ENCODE measurements at regions not wholly inside any gene's neighbourhood (a gene's known extent, or its start where the extent isn't known, plus 50 kb on each side); places are given as distances from the start of the nearest gene placed in this dataset.
"Not testable (repeated sequence)": the region's sequence is repeated elsewhere in the genome, so short reads cannot be mapped to it uniquely, and the experiment has no call there.

DNA sequence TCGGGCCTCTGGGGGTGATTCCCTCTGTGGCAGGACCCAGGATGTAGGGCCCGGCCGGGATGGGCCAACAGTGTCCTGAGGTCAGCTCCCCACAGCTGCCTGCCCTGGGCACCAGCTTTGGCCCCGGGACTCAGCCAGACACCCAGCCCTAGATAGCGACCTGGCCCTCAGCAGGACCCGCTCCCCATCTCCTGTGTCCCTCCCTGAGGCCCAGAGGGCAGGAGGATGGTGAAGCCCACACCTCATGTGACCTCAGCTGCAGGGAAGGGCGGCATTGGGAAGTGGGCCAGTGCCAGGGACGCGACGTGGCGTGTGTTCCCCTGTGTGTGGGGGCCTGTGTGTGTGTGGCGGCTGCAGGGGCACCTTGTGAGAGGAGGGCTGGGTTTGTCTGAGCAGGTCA lies 115.6 kb downstream of the TMEM121 start:
- not testable (repeated sequence) for H3K27ac ChIP-seq (ENCODE audit: low read depth, low read length); H3K79me1 ChIP-seq (ENCODE audit: low read length); H3K14ac ChIP-seq (ENCODE audit: low read length); H3K4me2 ChIP-seq (ENCODE audit: low read length); H3K79me2 ChIP-seq (ENCODE audit: control insufficient read depth, insufficient read depth, low read length, poor library complexity); H2BK12ac ChIP-seq (ENCODE audit: low read length); H4K91ac ChIP-seq (ENCODE audit: low read depth, low read length); H3K4me3 ChIP-seq (ENCODE audit: low read depth, low read length); H3K23ac ChIP-seq (ENCODE audit: low read length); H3K27me3 ChIP-seq (ENCODE audit: insufficient read depth, low read length); H4K8ac ChIP-seq (ENCODE audit: low read depth, low read length); H4K12ac ChIP-seq (ENCODE audit: low read depth, low read length); H2BK5ac ChIP-seq (ENCODE audit: low read depth, low read length, poor library complexity); H3K18ac ChIP-seq (ENCODE audit: low read length); DNase-seq; H3K4me1 ChIP-seq (ENCODE audit: control insufficient read depth in 1 of 2, insufficient read depth in 2 of 2, low read length in 2 of 2); H2AFZ ChIP-seq (ENCODE audit: insufficient read depth, low read length, poor library complexity); H2BK120ac ChIP-seq (ENCODE audit: insufficient read depth, low read length, poor library complexity); H2AK5ac ChIP-seq (ENCODE audit: low read length); H3K36me3 ChIP-seq (ENCODE audit: control insufficient read depth in 1 of 2, insufficient read depth in 2 of 2, low read length in 2 of 2); H3K9ac ChIP-seq (ENCODE audit: low read length); H3K4ac ChIP-seq (ENCODE audit: low read depth, low read length)
- H3K9me3 ChIP-seq (ENCODE audit: insufficient read depth, low read depth, low read length): peaks cover 42% of the 10 kb centered on the region
- WGBS (ENCODE audit: extremely low coverage, insufficient coverage, insufficient read length): no CpG with 5 or more reads among the region's 12 CpGs

DNA sequence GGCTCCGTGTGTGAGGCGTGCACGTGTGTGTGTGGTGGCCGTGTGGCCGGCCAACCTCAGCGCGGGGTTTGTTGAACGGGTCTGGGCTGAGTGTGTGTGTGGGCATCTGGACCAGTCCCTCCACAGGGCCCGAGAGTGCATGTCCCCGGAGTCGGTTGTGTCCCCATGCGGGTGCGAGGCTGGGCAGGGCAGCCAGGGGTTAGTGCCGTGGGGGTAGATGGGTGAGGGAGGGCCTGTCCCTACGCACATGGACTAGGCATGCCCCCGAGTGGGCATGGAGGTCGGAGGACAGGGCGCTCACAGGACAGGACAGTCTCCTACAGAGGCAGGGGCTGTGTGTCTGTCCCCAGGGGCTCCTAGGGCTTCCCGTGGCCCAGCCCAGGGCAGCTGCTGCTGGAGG lies 116.1 kb downstream of the TMEM121 start:
- H3K79me2 ChIP-seq (ENCODE audit: control insufficient read depth, insufficient read depth, low read length, poor library complexity); H3K23ac ChIP-seq (ENCODE audit: low read length); H3K4me3 ChIP-seq (ENCODE audit: low read depth, low read length); H3K4me2 ChIP-seq (ENCODE audit: low read length); DNase-seq; H2BK12ac ChIP-seq (ENCODE audit: low read length); H2AK5ac ChIP-seq (ENCODE audit: low read length); H3K36me3 ChIP-seq (ENCODE audit: control insufficient read depth in 1 of 2, insufficient read depth in 2 of 2, low read length in 2 of 2); H4K8ac ChIP-seq (ENCODE audit: low read depth, low read length); H3K27me3 ChIP-seq (ENCODE audit: insufficient read depth, low read length); H3K4me1 ChIP-seq (ENCODE audit: control insufficient read depth in 1 of 2, insufficient read depth in 2 of 2, low read length in 2 of 2); H4K91ac ChIP-seq (ENCODE audit: low read depth, low read length); H2BK5ac ChIP-seq (ENCODE audit: low read depth, low read length, poor library complexity); H2BK120ac ChIP-seq (ENCODE audit: insufficient read depth, low read length, poor library complexity); H3K27ac ChIP-seq (ENCODE audit: low read depth, low read length); H3K9ac ChIP-seq (ENCODE audit: low read length); H3K79me1 ChIP-seq (ENCODE audit: low read length); H3K18ac ChIP-seq (ENCODE audit: low read length); H2AFZ ChIP-seq (ENCODE audit: insufficient read depth, low read length, poor library complexity); H3K14ac ChIP-seq (ENCODE audit: low read length); H3K4ac ChIP-seq (ENCODE audit: low read depth, low read length); H4K12ac ChIP-seq (ENCODE audit: low read depth, low read length): not testable (repeated sequence)
- WGBS (ENCODE audit: extremely low coverage, insufficient coverage, insufficient read length): no CpG with 5 or more reads among the region's 19 CpGs
- H3K9me3 ChIP-seq (ENCODE audit: insufficient read depth, low read depth, low read length): peaks cover 44% of the 10 kb centered on the region

DNA sequence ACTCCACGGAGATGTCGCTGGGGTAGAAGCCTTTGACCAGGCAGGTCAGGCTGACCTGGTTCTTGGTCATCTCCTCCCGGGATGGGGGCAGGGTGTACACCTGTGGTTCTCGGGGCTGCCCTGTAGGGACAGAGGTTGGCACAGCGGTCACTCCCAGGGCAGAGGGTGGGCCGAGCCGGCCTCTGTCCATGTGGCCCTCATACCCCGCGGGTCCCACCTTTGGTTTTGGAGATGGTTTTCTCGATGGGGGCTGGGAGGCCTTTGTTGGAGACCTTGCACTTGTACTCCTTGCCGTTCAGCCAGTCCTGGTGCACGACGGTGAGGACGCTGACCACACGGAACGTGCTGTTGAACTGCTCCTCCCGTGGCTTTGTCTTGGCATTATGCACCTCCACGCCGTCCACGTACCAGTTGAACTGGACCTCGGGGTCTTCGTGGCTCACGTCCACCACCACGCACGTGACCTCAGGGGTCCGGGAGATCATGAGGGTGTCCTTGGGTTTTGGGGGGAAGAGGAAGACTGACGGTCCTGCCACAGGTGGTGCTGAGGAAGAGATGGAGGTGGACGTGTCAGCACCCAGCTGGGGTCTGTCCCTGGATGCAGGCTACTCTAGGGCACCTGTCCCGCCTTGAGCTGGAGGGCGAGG lies 117.1 kb downstream of the TMEM121 start:
- not testable (repeated sequence) for H3K4me3 ChIP-seq (ENCODE audit: low read depth, low read length); H3K27ac ChIP-seq (ENCODE audit: low read depth, low read length); H2BK5ac ChIP-seq (ENCODE audit: low read depth, low read length, poor library complexity); H2AK5ac ChIP-seq (ENCODE audit: low read length); H3K23ac ChIP-seq (ENCODE audit: low read length); H2BK120ac ChIP-seq (ENCODE audit: insufficient read depth, low read length, poor library complexity); H2AFZ ChIP-seq (ENCODE audit: insufficient read depth, low read length, poor library complexity); H2BK12ac ChIP-seq (ENCODE audit: low read length); H3K4me2 ChIP-seq (ENCODE audit: low read length); H4K12ac ChIP-seq (ENCODE audit: low read depth, low read length); H3K4me1 ChIP-seq (ENCODE audit: control insufficient read depth in 1 of 2, insufficient read depth in 2 of 2, low read length in 2 of 2); H3K36me3 ChIP-seq (ENCODE audit: control insufficient read depth in 1 of 2, insufficient read depth in 2 of 2, low read length in 2 of 2); H3K9ac ChIP-seq (ENCODE audit: low read length); H3K18ac ChIP-seq (ENCODE audit: low read length); H3K79me2 ChIP-seq (ENCODE audit: control insufficient read depth, insufficient read depth, low read length, poor library complexity); H3K14ac ChIP-seq (ENCODE audit: low read length); DNase-seq; H4K91ac ChIP-seq (ENCODE audit: low read depth, low read length); H4K8ac ChIP-seq (ENCODE audit: low read depth, low read length); H3K79me1 ChIP-seq (ENCODE audit: low read length); H3K27me3 ChIP-seq (ENCODE audit: insufficient read depth, low read length); H3K4ac ChIP-seq (ENCODE audit: low read depth, low read length)
- WGBS (ENCODE audit: extremely low coverage, insufficient coverage, insufficient read length): no CpG with 5 or more reads among the region's 30 CpGs
- H3K9me3 ChIP-seq (ENCODE audit: insufficient read depth, low read depth, low read length): peaks cover 55% of the 10 kb centered on the region

DNA sequence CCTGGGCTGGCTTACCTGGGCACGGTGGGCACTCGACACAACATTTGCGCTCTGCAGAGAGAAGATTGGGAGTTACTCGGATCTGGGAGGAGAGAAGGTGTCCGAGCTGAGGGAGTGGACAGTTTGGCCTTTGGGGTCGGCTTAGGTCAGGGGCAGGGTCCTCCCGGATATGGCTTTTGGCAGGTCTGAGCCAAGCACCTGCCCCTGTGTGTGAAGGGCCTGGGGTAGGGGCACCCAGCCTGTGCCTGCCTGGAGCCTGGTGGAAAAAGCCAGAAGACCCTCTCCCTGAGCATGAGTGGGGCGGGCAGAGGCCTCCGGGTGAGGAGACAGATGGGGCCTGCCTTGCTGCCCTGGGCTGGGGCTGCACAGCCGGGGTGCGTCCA lies 117.7 kb downstream of the TMEM121 start:
- not testable (repeated sequence) for DNase-seq; H3K14ac ChIP-seq (ENCODE audit: low read length); H2BK12ac ChIP-seq (ENCODE audit: low read length); H3K27ac ChIP-seq (ENCODE audit: low read depth, low read length); H3K4ac ChIP-seq (ENCODE audit: low read depth, low read length); H3K36me3 ChIP-seq (ENCODE audit: control insufficient read depth in 1 of 2, insufficient read depth in 2 of 2, low read length in 2 of 2); H3K79me1 ChIP-seq (ENCODE audit: low read length); H4K8ac ChIP-seq (ENCODE audit: low read depth, low read length); H3K23ac ChIP-seq (ENCODE audit: low read length); H3K4me1 ChIP-seq (ENCODE audit: control insufficient read depth in 1 of 2, insufficient read depth in 2 of 2, low read length in 2 of 2); H3K18ac ChIP-seq (ENCODE audit: low read length); H4K91ac ChIP-seq (ENCODE audit: low read depth, low read length); H2BK120ac ChIP-seq (ENCODE audit: insufficient read depth, low read length, poor library complexity); H3K9ac ChIP-seq (ENCODE audit: low read length); H2AFZ ChIP-seq (ENCODE audit: insufficient read depth, low read length, poor library complexity); H4K12ac ChIP-seq (ENCODE audit: low read depth, low read length); H2AK5ac ChIP-seq (ENCODE audit: low read length); H3K79me2 ChIP-seq (ENCODE audit: control insufficient read depth, insufficient read depth, low read length, poor library complexity); H3K4me2 ChIP-seq (ENCODE audit: low read length); H2BK5ac ChIP-seq (ENCODE audit: low read depth, low read length, poor library complexity); H3K27me3 ChIP-seq (ENCODE audit: insufficient read depth, low read length); H3K4me3 ChIP-seq (ENCODE audit: low read depth, low read length)
- WGBS (ENCODE audit: extremely low coverage, insufficient coverage, insufficient read length): no CpG with 5 or more reads among the region's 11 CpGs
- H3K9me3 ChIP-seq (ENCODE audit: insufficient read depth, low read depth, low read length): peaks cover 59% of the 10 kb centered on the region
